ENCODE measurements at regions not wholly inside any gene's neighbourhood (a gene's known extent, or its start where the extent isn't known, plus 50 kb on each side); places are given as distances from the start of the nearest gene placed in this dataset.

GRCh38 chr3:187465503-187465902, 97.3 kb downstream of the RTP4 start:
- DNase-seq, result no peak

- DNase-seq, result no peak
Measured at GRCh38 chr3:187464682-187465081, 96.5 kb downstream of the RTP4 start.

GRCh38 chr3:187458921-187459320, 90.7 kb downstream of the RTP4 start:
- no peak for DNase-seq

- no peak for DNase-seq
Measured at GRCh38 chr3:187458383-187458782, 90.2 kb downstream of the RTP4 start.

GRCh38 chr3:187456250-187456649, 88.1 kb downstream of the RTP4 start:
- DNase-seq, result no peak

- no peak for DNase-seq
Measured at GRCh38 chr3:187454085-187454815, 86.1 kb downstream of the RTP4 start.

GRCh38 chr3:187450431-187451190, 82.4 kb downstream of the RTP4 start:
- no peak for DNase-seq

- no peak for DNase-seq
Measured at GRCh38 chr3:187448674-187449073, 80.5 kb downstream of the RTP4 start.

- no peak for DNase-seq
Measured at GRCh38 chr3:187447737-187448136, 79.6 kb downstream of the RTP4 start.

GRCh38 chr3:187445356-187445755, 77.2 kb downstream of the RTP4 start:
- no peak for DNase-seq

GRCh38 chr3:187434524-187434923, 66.3 kb downstream of the RTP4 start:
- DNase-seq, result no peak

GRCh38 chr3:187430576-187430975, 62.4 kb downstream of the RTP4 start:
- no peak for DNase-seq
